Astrocyte (in vitro differentiated cells and primary cell): ENCODE measurements at regions not wholly inside any gene's neighbourhood (a gene's known extent, or its start where the extent isn't known, plus 50 kb on each side); places are given as distances from the start of the nearest gene placed in this dataset.
"Not testable (repeated sequence)": the region's sequence is repeated elsewhere in the genome, so short reads cannot be mapped to it uniquely, and the experiment has no call there.

Source experiments
- CTCF ChIP-seq: IDR thresholded peaks from 2 replicates; pipeline ENCODE4 v1.5.1; 2011; ENCODE audit warnings: low read depth, mild to moderate bottlenecking, inconsistent platforms, low read length, moderate library complexity; ENCODE audit not compliant: insufficient read depth
- EZH2 ChIP-seq: IDR thresholded peaks from 2 replicates; pipeline ENCODE4 v1.6.1; 2012; ENCODE audit warnings: mild to moderate bottlenecking, low read length, inconsistent platforms; ENCODE audit not compliant: insufficient read depth

GRCh38 chr4:111337186-111337876 lies 714.5 kb upstream of the PITX2 start:
- TF ChIP-seq CTCF, EZH2: not testable (repeated sequence)
